ENCODE measurements at regions not wholly inside any gene's neighbourhood (a gene's known extent, or its start where the extent isn't known, plus 50 kb on each side); places are given as distances from the start of the nearest gene placed in this dataset.

GRCh38 chr13:100828226-100828625 is 153.6 kb upstream of the TMTC4 start:
- DNase-seq (ENCODE audit: extremely low spot score) = no peak
- Histone ChIP-seq H3K36me3 (ENCODE audit: insufficient read depth) (no peaks in the 10 kb centered on the region), H3K4me1 (ENCODE audit: insufficient read depth) (no peaks in the 10 kb centered on the region), H3K27ac (ENCODE audit: low read depth) (no peak overlapping the region), H3K4me3 (ENCODE audit: low read depth, low read length) (no peak overlapping the region)
- WGBS = 50% methylated on average over 5 of the region's 5 CpGs

DNA sequence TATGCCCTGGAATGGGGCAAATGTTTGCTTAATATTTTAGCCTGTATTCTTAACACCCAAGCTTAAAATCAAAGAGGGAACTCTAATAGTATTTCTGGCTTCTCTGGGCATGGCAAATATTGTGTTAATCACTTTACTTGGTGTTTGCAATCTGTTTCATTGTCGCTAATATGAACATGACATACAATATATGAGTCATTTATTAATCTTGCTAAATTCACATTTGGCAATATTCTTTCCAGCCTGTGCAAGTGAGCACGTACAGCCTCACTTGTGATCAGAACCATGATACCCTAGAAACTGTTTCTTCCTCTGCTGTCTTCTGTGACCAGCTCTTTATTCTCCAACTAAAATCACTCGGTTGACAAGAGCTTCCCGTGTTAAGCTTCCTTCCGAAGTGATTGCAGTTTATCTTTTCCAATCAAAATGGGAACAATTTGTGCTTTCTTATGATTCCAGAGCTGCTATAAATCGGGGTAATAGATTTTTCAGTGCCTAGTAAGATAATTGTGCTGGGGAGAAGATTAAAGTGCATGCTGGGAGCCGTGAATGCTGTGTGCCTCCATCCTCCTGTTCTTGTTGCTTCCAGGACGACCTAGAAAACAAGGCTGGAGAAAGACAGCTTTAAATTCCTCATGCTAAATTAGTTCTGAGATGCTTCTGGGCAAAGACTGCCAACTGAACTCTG is 153.0 kb upstream of the TMTC4 start:
- Histone ChIP-seq H3K4me3 (ENCODE audit: low read depth, low read length) (no peak overlapping the region), H3K27ac (ENCODE audit: low read depth) (no peak overlapping the region), H3K4me1 (ENCODE audit: insufficient read depth) (no peaks in the 10 kb centered on the region), H3K36me3 (ENCODE audit: insufficient read depth) (no peaks in the 10 kb centered on the region)
- WGBS = 49% methylated on average over 8 of the region's 8 CpGs
- DNase-seq (ENCODE audit: extremely low spot score) = no peak

GRCh38 chr13:100826441-100826840 is 151.8 kb upstream of the TMTC4 start:
- no peak for DNase-seq (ENCODE audit: extremely low spot score)
- no peak overlapping the region for H3K27ac ChIP-seq (ENCODE audit: low read depth)
- WGBS = 75% methylated on average over 3 of the region's 3 CpGs
- H3K4me1 ChIP-seq (ENCODE audit: insufficient read depth) = no peaks in the 10 kb centered on the region
- no peak overlapping the region for H3K4me3 ChIP-seq (ENCODE audit: low read depth, low read length)
- no peaks in the 10 kb centered on the region for H3K36me3 ChIP-seq (ENCODE audit: insufficient read depth)

GRCh38 chr13:100825557-100825956 is 151.0 kb upstream of the TMTC4 start:
- H3K4me3 ChIP-seq (ENCODE audit: low read depth, low read length) = no peak overlapping the region
- WGBS = 73% methylated on average over 3 of the region's 3 CpGs
- no peak for DNase-seq (ENCODE audit: extremely low spot score)
- no peaks in the 10 kb centered on the region for H3K36me3 ChIP-seq (ENCODE audit: insufficient read depth)
- no peak overlapping the region for H3K27ac ChIP-seq (ENCODE audit: low read depth)
- no peaks in the 10 kb centered on the region for H3K4me1 ChIP-seq (ENCODE audit: insufficient read depth)

- no peak for DNase-seq (ENCODE audit: extremely low spot score)
- WGBS = 40% methylated on average over 3 of the region's 3 CpGs
- H3K4me1 ChIP-seq (ENCODE audit: insufficient read depth) = no peaks in the 10 kb centered on the region
Measured at GRCh38 chr13:100824366-100824765, 149.8 kb upstream of the TMTC4 start.

DNA sequence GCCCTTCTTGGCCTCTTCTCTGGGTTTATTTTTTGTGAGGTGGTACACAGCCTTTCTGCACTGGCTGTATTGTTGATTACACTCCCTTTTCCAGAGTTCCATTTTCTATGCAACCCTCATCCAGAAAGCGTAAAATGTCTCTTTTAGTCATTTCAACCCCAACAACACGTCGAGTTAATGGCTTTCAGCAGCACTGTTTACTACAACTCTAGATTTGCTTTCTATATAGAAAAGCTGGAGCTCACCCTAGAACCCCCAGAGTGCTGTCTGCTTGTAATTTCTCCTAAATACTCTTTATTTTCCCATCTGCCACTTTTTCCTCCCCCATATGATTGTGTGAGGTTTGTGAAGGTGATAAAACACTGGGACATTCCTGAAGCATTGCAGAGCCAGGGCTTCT is 148.9 kb upstream of the TMTC4 start:
- WGBS = 84% methylated on average over 3 of the region's 3 CpGs
- no peaks in the 10 kb centered on the region for H3K4me1 ChIP-seq (ENCODE audit: insufficient read depth)
- no peaks in the 10 kb centered on the region for H3K36me3 ChIP-seq (ENCODE audit: insufficient read depth)
- no peak for DNase-seq (ENCODE audit: extremely low spot score)
- no peak overlapping the region for H3K4me3 ChIP-seq (ENCODE audit: low read depth, low read length)
- H3K27ac ChIP-seq (ENCODE audit: low read depth) = no peak overlapping the region

More at GRCh38 chr13:100824366-100824765, 149.8 kb upstream of the TMTC4 start:
- H3K36me3 ChIP-seq (ENCODE audit: insufficient read depth) = no peaks in the 10 kb centered on the region
- no peak overlapping the region for H3K4me3 ChIP-seq (ENCODE audit: low read depth, low read length)
- H3K27ac ChIP-seq (ENCODE audit: low read depth) = no peak overlapping the region

DNA sequence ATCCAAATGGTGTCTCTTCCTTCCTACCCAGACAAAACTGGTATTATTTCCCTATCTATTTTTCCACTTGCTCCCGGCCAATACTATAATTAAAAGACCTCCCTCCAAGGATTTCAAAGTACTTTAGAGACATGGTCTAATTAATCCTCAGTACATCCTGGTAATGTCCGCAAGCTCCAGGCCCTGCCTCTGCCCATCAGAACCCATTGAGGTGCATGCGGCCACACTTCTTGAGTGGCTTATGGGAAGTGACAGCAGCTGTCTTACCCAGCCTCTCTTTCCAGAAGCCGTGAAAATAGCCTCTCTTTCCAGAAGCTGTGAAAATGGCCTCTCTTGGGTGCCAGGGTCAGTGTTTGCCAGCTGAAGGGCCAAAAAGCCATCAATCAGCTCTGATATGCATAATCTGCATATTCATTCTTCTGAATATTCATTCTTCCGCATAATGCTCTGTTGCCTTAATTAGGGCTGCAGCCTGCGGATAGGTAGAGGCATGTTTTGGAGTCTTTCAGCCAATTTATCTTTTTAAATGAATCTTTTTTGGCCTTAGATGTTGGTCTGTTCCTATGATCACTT is 148.4 kb upstream of the TMTC4 start:
- WGBS = 95% methylated on average over 6 of the region's 6 CpGs
- no peaks in the 10 kb centered on the region for H3K36me3 ChIP-seq (ENCODE audit: insufficient read depth)
- H3K27ac ChIP-seq (ENCODE audit: low read depth) = no peak overlapping the region
- H3K4me3 ChIP-seq (ENCODE audit: low read depth, low read length) = no peak overlapping the region
- no peak for DNase-seq (ENCODE audit: extremely low spot score)
- no peaks in the 10 kb centered on the region for H3K4me1 ChIP-seq (ENCODE audit: insufficient read depth)

GRCh38 chr13:100818711-100819110 is 144.1 kb upstream of the TMTC4 start:
- Histone ChIP-seq H3K4me1 (ENCODE audit: insufficient read depth) (no peaks in the 10 kb centered on the region), H3K27ac (ENCODE audit: low read depth) (no peak overlapping the region), H3K4me3 (ENCODE audit: low read depth, low read length) (no peak overlapping the region), H3K36me3 (ENCODE audit: insufficient read depth) (no peaks in the 10 kb centered on the region)
- WGBS = 64% methylated on average over 3 of the region's 3 CpGs
- no peak for DNase-seq (ENCODE audit: extremely low spot score)

GRCh38 chr13:100817928-100818327 is 143.3 kb upstream of the TMTC4 start:
- Histone ChIP-seq H3K27ac (ENCODE audit: low read depth) (no peak overlapping the region), H3K4me3 (ENCODE audit: low read depth, low read length) (no peak overlapping the region), H3K4me1 (ENCODE audit: insufficient read depth) (no peaks in the 10 kb centered on the region), H3K36me3 (ENCODE audit: insufficient read depth) (no peaks in the 10 kb centered on the region)
- no peak for DNase-seq (ENCODE audit: extremely low spot score)

DNA sequence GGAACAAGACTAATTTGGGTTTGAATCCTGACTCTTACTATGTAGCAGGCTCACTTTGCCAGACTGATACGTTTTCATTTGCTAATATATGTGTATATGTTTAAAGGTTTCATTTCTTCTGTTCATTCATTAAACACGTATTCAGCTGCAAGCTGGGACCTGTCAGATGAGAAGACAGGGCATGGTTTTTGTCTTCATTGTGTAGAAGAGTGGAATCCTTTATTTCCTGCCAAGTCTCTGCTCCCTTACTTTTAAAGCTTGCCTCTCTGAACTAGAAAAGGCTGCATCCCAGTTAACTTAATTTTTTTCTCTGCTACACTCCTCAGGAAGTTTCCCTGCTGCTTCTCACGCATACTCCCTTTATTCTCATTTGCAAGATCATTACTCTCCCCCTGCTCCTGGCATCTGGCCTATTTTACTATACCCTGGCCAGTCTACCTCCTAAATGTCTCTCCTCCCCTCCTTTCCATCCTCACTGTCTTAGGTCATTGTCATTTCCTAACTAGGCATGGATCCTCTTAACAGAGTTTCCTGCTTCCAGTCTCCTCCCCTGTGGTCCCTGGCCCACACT is 141.0 kb upstream of the TMTC4 start:
- peak; percentile 18 for DNase-seq (ENCODE audit: extremely low spot score)
- H3K4me3 ChIP-seq (ENCODE audit: low read depth, low read length) = no peak overlapping the region
- no peak overlapping the region for H3K27ac ChIP-seq (ENCODE audit: low read depth)
- WGBS = 20% methylated on average over 3 of the region's 3 CpGs
- no peaks in the 10 kb centered on the region for H3K4me1 ChIP-seq (ENCODE audit: insufficient read depth)
- H3K36me3 ChIP-seq (ENCODE audit: insufficient read depth) = no peaks in the 10 kb centered on the region

GRCh38 chr13:100812982-100813584 is 138.5 kb upstream of the TMTC4 start:
- H3K4me1 ChIP-seq (ENCODE audit: insufficient read depth) = no peaks in the 10 kb centered on the region
- no peak overlapping the region for H3K4me3 ChIP-seq (ENCODE audit: low read depth, low read length)
- WGBS = 83% methylated on average over 2 of the region's 2 CpGs
- no peak overlapping the region for H3K27ac ChIP-seq (ENCODE audit: low read depth)
- no peaks in the 10 kb centered on the region for H3K36me3 ChIP-seq (ENCODE audit: insufficient read depth)
- DNase-seq (ENCODE audit: extremely low spot score) = no peak

GRCh38 chr13:100811928-100812327 is 137.3 kb upstream of the TMTC4 start:
- H3K4me1 ChIP-seq (ENCODE audit: insufficient read depth) = no peaks in the 10 kb centered on the region
- no peak for DNase-seq (ENCODE audit: extremely low spot score)
- H3K4me3 ChIP-seq (ENCODE audit: low read depth, low read length) = no peak overlapping the region
- no peaks in the 10 kb centered on the region for H3K36me3 ChIP-seq (ENCODE audit: insufficient read depth)
- 84% methylated on average over 2 of the region's 2 CpGs for WGBS
- H3K27ac ChIP-seq (ENCODE audit: low read depth) = no peak overlapping the region

DNA sequence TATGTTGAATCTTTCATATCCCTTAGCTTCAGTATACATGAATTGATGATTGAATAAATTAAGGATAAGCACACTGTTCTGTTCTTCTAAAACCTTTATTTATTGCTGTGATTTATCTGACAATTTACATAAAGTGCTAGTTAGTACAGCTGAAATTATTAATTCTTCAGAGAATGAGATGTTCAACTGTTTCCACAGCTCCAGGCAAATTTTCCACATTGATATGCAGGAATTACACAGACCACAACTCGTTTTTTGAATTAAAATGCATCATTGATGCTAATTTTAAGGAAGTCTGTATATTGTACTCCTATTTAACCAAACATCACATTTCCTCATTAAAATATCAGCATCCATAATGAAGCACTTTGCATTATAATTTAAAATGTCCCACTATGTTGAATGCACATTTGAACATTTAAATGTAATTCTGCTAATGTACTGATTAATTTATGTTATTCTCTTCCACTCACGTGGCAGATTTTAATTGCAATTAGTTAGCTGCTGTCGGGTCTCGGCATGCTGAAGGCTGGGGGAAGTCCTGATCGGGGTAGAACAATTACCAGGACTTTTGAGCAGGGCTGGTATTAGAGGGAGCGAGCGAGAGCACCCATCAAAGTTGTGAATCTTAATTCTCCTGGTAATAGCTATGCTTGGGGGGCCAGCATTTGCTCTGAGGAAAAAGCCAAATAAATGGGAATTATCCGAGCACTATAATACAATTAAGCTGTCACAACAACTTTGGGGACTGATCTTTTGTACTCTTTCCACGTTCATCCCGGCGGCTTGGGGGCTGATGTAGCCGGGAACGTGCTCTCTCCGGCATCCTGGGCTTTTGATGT is 136.7 kb upstream of the TMTC4 start:
- WGBS = 88% methylated on average over 14 of the region's 14 CpGs
- Histone ChIP-seq H3K36me3 (ENCODE audit: insufficient read depth) (no peaks in the 10 kb centered on the region), H3K27ac (ENCODE audit: low read depth) (no peak overlapping the region), H3K4me1 (ENCODE audit: insufficient read depth) (no peaks in the 10 kb centered on the region), H3K4me3 (ENCODE audit: low read depth, low read length) (no peak overlapping the region)
- DNase-seq (ENCODE audit: extremely low spot score) = no peak

Data from urinary bladder (tissue), 3 donors.